ENCODE measurements at regions not wholly inside any gene's neighbourhood (a gene's known extent, or its start where the extent isn't known, plus 50 kb on each side); places are given as distances from the start of the nearest gene placed in this dataset.
"Not testable (repeated sequence)": the region's sequence is repeated elsewhere in the genome, so short reads cannot be mapped to it uniquely, and the experiment has no call there.

DNA sequence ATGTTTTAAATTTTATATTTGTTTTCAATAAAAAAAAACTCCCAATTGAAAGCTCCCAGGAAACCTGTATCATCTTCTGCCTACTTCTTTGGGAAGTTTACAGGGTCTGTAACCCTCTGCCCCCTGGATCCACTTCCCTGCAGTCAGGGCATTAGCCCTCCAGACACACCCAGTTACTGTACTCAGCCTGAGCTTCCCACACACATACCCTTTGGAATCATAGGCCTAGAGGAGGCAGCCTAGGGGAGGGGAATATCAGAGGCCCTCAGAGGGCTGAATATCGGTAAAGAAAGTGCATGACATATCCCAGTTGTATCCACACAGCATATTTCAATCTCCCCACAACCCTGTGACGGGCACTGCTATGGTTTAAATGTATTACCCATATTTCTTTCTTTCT is 56.2 kb upstream of the TFPI start:
- H3K4me3 Mint-ChIP-seq = not testable (repeated sequence)

DNA sequence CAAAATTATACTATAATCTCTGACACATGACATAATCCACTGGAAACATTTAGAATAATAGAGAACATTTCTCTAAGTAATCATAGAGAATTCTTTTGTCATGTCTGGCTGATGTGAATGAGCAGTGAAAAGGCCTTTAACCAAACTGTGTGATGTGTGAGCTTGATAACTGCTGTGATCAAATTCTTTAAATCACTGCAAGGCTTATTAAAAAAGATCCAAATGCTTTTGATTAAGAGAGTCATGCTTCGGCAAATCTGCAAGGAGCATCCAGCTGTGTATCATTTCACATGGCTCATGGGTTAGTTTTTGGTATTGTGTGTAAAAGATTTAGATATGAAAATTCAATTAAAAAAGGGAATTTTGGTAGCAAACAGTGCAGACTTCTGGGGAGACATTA is 58.6 kb upstream of the TFPI start:
- no peaks in the 10 kb centered on the region for H3K36me3 Mint-ChIP-seq
- H3K4me1 Mint-ChIP-seq (ENCODE audit: unreplicated experiment) = peaks cover 4% of the 10 kb centered on the region
- H3K4me3 Mint-ChIP-seq = no peak overlapping the region
- DNase-seq (ENCODE audit: extremely low spot score, unreplicated experiment) = no peak
- no peaks in the 10 kb centered on the region for H3K9me3 Mint-ChIP-seq
- no peak overlapping the region for H3K27ac Mint-ChIP-seq
- H3K27me3 Mint-ChIP-seq = no peaks in the 10 kb centered on the region
- TF ChIP-seq, protein P1, sequence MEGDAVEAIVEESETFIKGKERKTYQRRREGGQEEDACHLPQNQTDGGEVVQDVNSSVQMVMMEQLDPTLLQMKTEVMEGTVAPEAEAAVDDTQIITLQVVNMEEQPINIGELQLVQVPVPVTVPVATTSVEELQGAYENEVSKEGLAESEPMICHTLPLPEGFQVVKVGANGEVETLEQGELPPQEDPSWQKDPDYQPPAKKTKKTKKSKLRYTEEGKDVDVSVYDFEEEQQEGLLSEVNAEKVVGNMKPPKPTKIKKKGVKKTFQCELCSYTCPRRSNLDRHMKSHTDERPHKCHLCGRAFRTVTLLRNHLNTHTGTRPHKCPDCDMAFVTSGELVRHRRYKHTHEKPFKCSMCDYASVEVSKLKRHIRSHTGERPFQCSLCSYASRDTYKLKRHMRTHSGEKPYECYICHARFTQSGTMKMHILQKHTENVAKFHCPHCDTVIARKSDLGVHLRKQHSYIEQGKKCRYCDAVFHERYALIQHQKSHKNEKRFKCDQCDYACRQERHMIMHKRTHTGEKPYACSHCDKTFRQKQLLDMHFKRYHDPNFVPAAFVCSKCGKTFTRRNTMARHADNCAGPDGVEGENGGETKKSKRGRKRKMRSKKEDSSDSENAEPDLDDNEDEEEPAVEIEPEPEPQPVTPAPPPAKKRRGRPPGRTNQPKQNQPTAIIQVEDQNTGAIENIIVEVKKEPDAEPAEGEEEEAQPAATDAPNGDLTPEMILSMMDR (conservative IDR thresholded peaks at IDR 0.05) = no peak

More for the DNA sequence above, 56.2 kb upstream of the TFPI start:
- not testable (repeated sequence) for H3K27me3 Mint-ChIP-seq; DNase-seq (ENCODE audit: extremely low spot score, unreplicated experiment); H3K9me3 Mint-ChIP-seq; H3K4me1 Mint-ChIP-seq (ENCODE audit: unreplicated experiment); H3K27ac Mint-ChIP-seq; H3K36me3 Mint-ChIP-seq

DNA sequence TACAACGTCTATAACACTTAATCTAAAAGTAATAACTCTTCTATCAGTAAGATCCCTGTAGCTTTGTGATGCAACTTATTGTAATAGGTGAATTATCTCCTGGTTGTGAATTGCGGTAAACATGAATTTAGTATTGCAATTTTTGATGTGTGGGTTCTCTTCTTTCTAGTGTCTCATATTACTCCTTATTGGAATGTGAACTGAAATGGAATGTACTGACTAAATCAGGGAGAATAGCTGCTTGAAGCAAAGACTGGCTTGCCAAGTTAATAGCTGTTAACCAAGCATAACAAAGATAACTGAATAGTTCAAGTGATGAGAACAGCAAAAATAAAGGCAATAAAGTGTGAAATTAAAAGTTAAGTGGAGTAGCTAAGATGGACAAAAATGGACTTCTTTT is 60.5 kb upstream of the TFPI start:
- DNase-seq (ENCODE audit: extremely low spot score, unreplicated experiment) = no peak
- no peaks in the 10 kb centered on the region for H3K36me3 Mint-ChIP-seq
- no peak overlapping the region for H3K4me3 Mint-ChIP-seq
- no peaks in the 10 kb centered on the region for H3K27me3 Mint-ChIP-seq
- peaks cover 14% of the 10 kb centered on the region for H3K4me1 Mint-ChIP-seq (ENCODE audit: unreplicated experiment)
- no peak overlapping the region for H3K27ac Mint-ChIP-seq
- TF ChIP-seq, protein P1 (conservative IDR thresholded peaks at IDR 0.05) = no peak
- H3K9me3 Mint-ChIP-seq = no peaks in the 10 kb centered on the region

DNA sequence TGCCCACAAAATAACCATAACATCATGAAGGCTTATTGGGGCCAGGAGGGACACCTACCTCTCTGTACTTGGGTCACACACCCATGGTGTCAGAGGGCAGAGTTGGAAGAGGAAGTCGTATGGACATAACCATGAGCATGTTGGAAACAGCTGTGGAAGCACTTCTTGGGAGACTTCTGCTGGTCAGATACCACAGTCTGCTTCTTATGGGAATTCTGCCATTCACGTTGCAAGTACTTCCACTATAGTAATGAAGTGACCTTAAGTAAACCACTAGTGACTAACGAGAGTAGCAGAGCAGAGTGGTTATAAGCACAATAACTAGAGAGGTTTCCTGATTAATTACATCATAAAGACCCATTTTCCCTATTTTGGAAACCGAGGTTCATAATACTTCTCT is 61.1 kb upstream of the TFPI start:
- Mint-ChIP-seq H3K4me3 (no peak overlapping the region), H3K4me1 (ENCODE audit: unreplicated experiment) (peaks cover 14% of the 10 kb centered on the region), H3K36me3 (no peaks in the 10 kb centered on the region), H3K27me3 (no peaks in the 10 kb centered on the region), H3K27ac (no peak overlapping the region), H3K9me3 (no peaks in the 10 kb centered on the region)
- TF ChIP-seq, protein P1 (conservative IDR thresholded peaks at IDR 0.05) = no peak
- no peak for DNase-seq (ENCODE audit: extremely low spot score, unreplicated experiment)

DNA sequence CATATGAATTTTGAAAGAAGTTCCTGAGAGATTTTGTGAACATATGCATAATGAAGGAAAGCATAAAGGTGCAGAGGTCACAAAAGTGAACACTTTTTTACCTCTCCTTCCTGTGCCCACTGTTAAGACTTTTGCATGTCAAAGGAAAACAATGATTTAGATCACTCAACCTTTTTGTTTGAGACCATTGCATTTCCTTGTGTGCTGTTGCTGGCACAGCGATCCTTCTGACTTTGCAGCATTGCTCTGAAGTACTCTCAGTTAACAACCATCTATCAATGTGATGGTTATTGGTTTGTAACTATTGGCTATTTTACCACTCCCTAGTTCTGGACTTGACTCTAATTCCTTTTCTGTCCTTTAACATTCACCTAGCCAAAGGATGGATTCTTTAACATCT is 61.7 kb upstream of the TFPI start:
- no peaks in the 10 kb centered on the region for H3K27me3 Mint-ChIP-seq
- H3K9me3 Mint-ChIP-seq = no peaks in the 10 kb centered on the region
- H3K36me3 Mint-ChIP-seq = no peaks in the 10 kb centered on the region
- no peak overlapping the region for H3K27ac Mint-ChIP-seq
- TF ChIP-seq, protein P1 (conservative IDR thresholded peaks at IDR 0.05) = no peak
- no peak for DNase-seq (ENCODE audit: extremely low spot score, unreplicated experiment)
- no peak overlapping the region for H3K4me3 Mint-ChIP-seq
- peaks cover 14% of the 10 kb centered on the region for H3K4me1 Mint-ChIP-seq (ENCODE audit: unreplicated experiment)

DNA sequence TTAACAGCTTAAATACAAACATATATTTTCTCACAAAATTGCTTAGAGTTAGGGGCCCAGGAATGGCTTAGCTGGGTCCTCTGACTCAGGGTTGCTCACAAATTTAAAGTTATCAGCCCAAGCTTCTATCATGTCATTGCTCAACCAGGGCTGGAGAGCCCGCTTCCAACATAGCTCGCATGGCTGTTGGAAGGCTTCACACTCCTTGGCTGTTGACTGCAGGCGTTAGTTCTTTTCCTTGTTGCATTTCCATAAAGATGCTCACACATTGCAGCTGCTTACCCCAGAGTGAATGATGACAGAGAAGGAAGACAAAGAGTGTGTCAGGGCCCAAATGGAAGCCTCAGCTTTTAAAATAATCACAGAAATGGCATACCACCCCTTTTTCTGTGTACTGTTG is 62.9 kb upstream of the TFPI start:
- peaks cover 14% of the 10 kb centered on the region for H3K4me1 Mint-ChIP-seq (ENCODE audit: unreplicated experiment)

More for the DNA sequence above, 62.9 kb upstream of the TFPI start:
- no peak overlapping the region for H3K4me3 Mint-ChIP-seq
- TF ChIP-seq, protein P1 (conservative IDR thresholded peaks at IDR 0.05) = no peak
- H3K9me3 Mint-ChIP-seq = no peaks in the 10 kb centered on the region
- no peak overlapping the region for H3K27ac Mint-ChIP-seq
- no peaks in the 10 kb centered on the region for H3K36me3 Mint-ChIP-seq
- DNase-seq (ENCODE audit: extremely low spot score, unreplicated experiment) = no peak
- H3K27me3 Mint-ChIP-seq = no peaks in the 10 kb centered on the region

Measured in type B pancreatic cell (in vitro differentiated cells).